Mesenchymal stem cell (in vitro differentiated cells and primary cell): ENCODE measurements at regions not wholly inside any gene's neighbourhood (a gene's known extent, or its start where the extent isn't known, plus 50 kb on each side); places are given as distances from the start of the nearest gene placed in this dataset.

Experiments
- DNase-seq: peaks from one replicate; pipeline ENCODE4 v3.0.0-alpha.2; 2013
- H2AFZ ChIP-seq: one replicate; pipeline ENCODE4 v1.6.1; 2013; ENCODE audit warnings: low read depth, mild to moderate bottlenecking, control low read depth, inconsistent platforms, low read length, moderate library complexity
- H2AK5ac ChIP-seq: 2 replicates; pipeline ENCODE4 v1.6.1; 2013; ENCODE audit warnings: low read length, moderate library complexity, mild to moderate bottlenecking, inconsistent platforms; ENCODE audit not compliant: severe bottlenecking
- H2BK120ac ChIP-seq: one replicate; pipeline ENCODE4 v1.6.1; 2013; ENCODE audit warnings: low read depth, mild to moderate bottlenecking, inconsistent platforms, low read length, moderate library complexity
- H2BK12ac ChIP-seq, 2 experiments: one replicate each; pipeline ENCODE4 v1.6.1; 2013; ENCODE audit warnings: inconsistent platforms in 2 of 2, low read length in 2 of 2, mild to moderate bottlenecking in 2 of 2, moderate library complexity in 2 of 2, control low read depth in 1 of 2
- H2BK15ac ChIP-seq: one replicate; pipeline ENCODE4 v1.6.1; 2013; ENCODE audit warnings: mild to moderate bottlenecking, low read depth, inconsistent platforms; ENCODE audit not compliant: poor library complexity, severe bottlenecking
- H2BK5ac ChIP-seq: 2 replicates; pipeline ENCODE4 v1.6.1; 2013; ENCODE audit warnings: low read depth, mild to moderate bottlenecking, low read length, control low read depth, inconsistent platforms; ENCODE audit not compliant: poor library complexity, severe bottlenecking
- H3K14ac ChIP-seq, 2 experiments: one replicate each; pipeline ENCODE4 v1.6.1; 2013; ENCODE audit warnings: inconsistent platforms in 2 of 2, low read length in 2 of 2, control low read depth in 1 of 2, mild to moderate bottlenecking in 1 of 2, moderate library complexity in 1 of 2
- H3K18ac ChIP-seq, 2 experiments: one replicate each; pipeline ENCODE4 v1.6.1; 2013; ENCODE audit warnings: inconsistent platforms in 2 of 2, low read length in 2 of 2, control low read depth in 1 of 2, low read depth in 1 of 2, mild to moderate bottlenecking in 1 of 2
- H3K23ac ChIP-seq, 2 experiments: one replicate each; pipeline ENCODE4 v1.6.1; 2013; ENCODE audit warnings: inconsistent platforms in 2 of 2, low read length in 2 of 2, mild to moderate bottlenecking in 2 of 2, moderate library complexity in 2 of 2, control low read depth in 1 of 2
- H3K27ac ChIP-seq: 2 replicates; pipeline ENCODE4 v1.5.1; 2013; ENCODE audit warnings: mild to moderate bottlenecking, moderate library complexity, low read length, control low read depth, inconsistent platforms; ENCODE audit not compliant: poor library complexity, severe bottlenecking
- H3K27me3 ChIP-seq, 2 experiments: 2 replicates each; pipeline versions ENCODE4 v1.6.1 to v1.7.0; 2013; ENCODE audit warnings: low read length in 2 of 2, mild to moderate bottlenecking in 2 of 2, moderate library complexity in 2 of 2, control low read depth in 1 of 2, inconsistent platforms in 1 of 2; ENCODE audit not compliant: control insufficient read depth in 1 of 2, insufficient read depth in 1 of 2
- H3K36me3 ChIP-seq, 2 experiments: 2 replicates each; pipeline versions ENCODE4 v1.6.1 to v1.7.0; 2013; ENCODE audit warnings: low read length in 2 of 2, control low read depth in 1 of 2, inconsistent platforms in 1 of 2, low read depth in 1 of 2, mild to moderate bottlenecking in 1 of 2; ENCODE audit not compliant: insufficient read depth in 2 of 2, control insufficient read depth in 1 of 2
- H3K4ac ChIP-seq, 2 experiments: one replicate each; pipeline ENCODE4 v1.6.1; 2013; ENCODE audit warnings: inconsistent platforms in 2 of 2, low read length in 2 of 2, mild to moderate bottlenecking in 2 of 2, moderate library complexity in 2 of 2, control low read depth in 1 of 2, low read depth in 1 of 2
- H3K4me1 ChIP-seq: 2 replicates; pipeline ENCODE4 v1.6.1; 2013; ENCODE audit warnings: low read depth, low read length, control low read depth; ENCODE audit not compliant: control insufficient read depth, insufficient read depth
- H3K4me2 ChIP-seq: 2 replicates; pipeline ENCODE4 v1.6.1; 2013; ENCODE audit warnings: low read length, mild to moderate bottlenecking, inconsistent platforms; ENCODE audit not compliant: poor library complexity, severe bottlenecking
- H3K4me3 ChIP-seq, 2 experiments: 2 replicates each; pipeline versions ENCODE4 v1.5.1 to v1.7.0; 2013; ENCODE audit warnings: low read length in 2 of 2, mild to moderate bottlenecking in 2 of 2, control low read depth in 1 of 2, low read depth in 1 of 2; ENCODE audit not compliant: insufficient read depth in 1 of 2
- H3K79me1 ChIP-seq: replicated peaks from 2 replicates; pipeline ENCODE4 v1.6.1; 2013; ENCODE audit warnings: mild to moderate bottlenecking, control low read depth, low read length, inconsistent platforms; ENCODE audit not compliant: poor library complexity, severe bottlenecking
- H3K9ac ChIP-seq: 2 replicates; pipeline ENCODE4 v1.7.0; 2013; ENCODE audit warnings: mild to moderate bottlenecking, low read length, moderate library complexity
- H3K9me3 ChIP-seq: 2 replicates; pipeline ENCODE4 v1.7.0; 2013; ENCODE audit warnings: mild to moderate bottlenecking, low read length; ENCODE audit not compliant: control insufficient read depth
- H4K8ac ChIP-seq: one replicate; pipeline ENCODE4 v1.6.1; 2013; ENCODE audit warnings: inconsistent platforms, mild to moderate bottlenecking, low read length, moderate library complexity
- H4K91ac ChIP-seq: one replicate; pipeline ENCODE4 v1.6.1; 2013; ENCODE audit warnings: mild to moderate bottlenecking, low read length, inconsistent platforms
- WGBS: methylation state at CpG from one replicate; pipeline ENCODE4 v1.1.7; 2013; ENCODE audit warnings: mixed read lengths; 5-methylcytosine and 5-hydroxymethylcytosine counted together

DNA sequence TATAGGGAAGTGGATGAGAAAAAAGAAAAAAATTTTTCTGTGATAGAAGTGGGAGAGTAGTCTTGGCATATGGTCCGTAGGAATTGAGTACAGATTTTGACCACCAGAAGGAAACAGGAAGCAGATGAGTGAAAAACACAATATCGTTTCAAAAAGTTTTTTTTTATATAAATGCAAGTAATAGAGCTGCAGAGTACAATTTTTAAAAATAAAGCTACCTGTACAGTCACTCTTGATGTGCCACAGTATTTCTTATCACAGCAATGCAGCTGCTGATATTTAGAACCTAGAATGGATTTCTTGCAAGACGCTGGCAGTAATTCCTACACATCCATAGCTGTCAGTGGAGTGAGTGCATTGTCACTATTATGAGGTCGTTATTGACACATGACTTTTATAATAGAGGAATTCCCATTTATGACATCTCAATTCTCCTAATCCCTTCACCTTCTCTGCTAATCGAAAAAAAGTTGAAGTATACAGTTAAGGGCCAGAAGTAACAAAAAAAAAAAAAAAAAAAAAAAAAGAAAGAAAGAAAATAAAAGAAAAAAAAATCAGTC, 477.7 kb downstream of the TAF11L14 start:
- Histone ChIP-seq H2BK12ac (no peak overlapping the region), H2BK15ac (no peak overlapping the region), H3K27ac (no peak overlapping the region), H3K27me3 (no peaks in the 10 kb centered on the region), H3K9ac (no peak overlapping the region), H4K8ac (no peak overlapping the region), H3K4me3 (no peak overlapping the region), H3K4me2 (no peak overlapping the region), H3K14ac (no peak overlapping the region), H2AK5ac (no peak overlapping the region), H3K36me3 (no peaks in the 10 kb centered on the region), H3K9me3 (no peaks in the 10 kb centered on the region), H3K23ac (no peak overlapping the region), H3K4ac (no peak overlapping the region), H2BK5ac (no peak overlapping the region), H3K79me1 (no peaks in the 10 kb centered on the region), H4K91ac (no peak overlapping the region), H2BK120ac (no peak overlapping the region), H2AFZ (no peak overlapping the region), H3K18ac (no peak overlapping the region), H3K4me1 (no peaks in the 10 kb centered on the region)
- no peak for DNase-seq
- WGBS = 94% methylated on average over 2 of the region's 5 CpGs

DNA sequence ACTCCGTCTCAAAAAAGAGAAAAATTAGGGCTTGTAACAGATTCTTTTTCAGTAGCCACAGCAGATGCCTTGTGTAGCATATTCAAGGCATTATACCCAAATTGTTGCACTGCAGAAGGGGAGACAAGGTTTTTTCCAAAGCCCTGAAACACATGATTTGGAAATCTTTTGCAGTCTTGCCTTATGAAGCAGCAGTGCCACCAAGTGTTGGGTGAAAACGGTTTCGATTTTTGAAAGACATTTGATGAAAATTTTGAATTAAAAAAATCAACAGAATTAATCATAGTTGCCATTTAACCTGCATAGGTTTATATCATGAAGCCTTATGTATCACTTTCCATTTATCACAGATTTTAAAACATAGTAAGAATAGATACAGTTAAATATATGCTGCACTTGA, 479.5 kb downstream of the TAF11L14 start:
- Histone ChIP-seq H3K27ac (no peak overlapping the region), H3K14ac (no peak overlapping the region), H3K4me1 (no peaks in the 10 kb centered on the region), H3K36me3 (no peaks in the 10 kb centered on the region), H2AFZ (no peak overlapping the region), H2BK5ac (no peak overlapping the region), H4K91ac (no peak overlapping the region), H3K18ac (no peak overlapping the region), H3K4me2 (no peak overlapping the region), H3K27me3 (no peaks in the 10 kb centered on the region), H3K9me3 (no peaks in the 10 kb centered on the region), H4K8ac (no peak overlapping the region), H2BK12ac (no peak overlapping the region), H3K4me3 (no peak overlapping the region), H3K4ac (no peak overlapping the region), H2BK120ac (no peak overlapping the region), H3K23ac (no peak overlapping the region), H2BK15ac (no peak overlapping the region), H3K9ac (peak overlapping the region; percentile 78), H3K79me1 (no peaks in the 10 kb centered on the region), H2AK5ac (no peak overlapping the region)
- DNase-seq = no peak
- 57% methylated on average over 1 of the region's 3 CpGs for WGBS

DNA sequence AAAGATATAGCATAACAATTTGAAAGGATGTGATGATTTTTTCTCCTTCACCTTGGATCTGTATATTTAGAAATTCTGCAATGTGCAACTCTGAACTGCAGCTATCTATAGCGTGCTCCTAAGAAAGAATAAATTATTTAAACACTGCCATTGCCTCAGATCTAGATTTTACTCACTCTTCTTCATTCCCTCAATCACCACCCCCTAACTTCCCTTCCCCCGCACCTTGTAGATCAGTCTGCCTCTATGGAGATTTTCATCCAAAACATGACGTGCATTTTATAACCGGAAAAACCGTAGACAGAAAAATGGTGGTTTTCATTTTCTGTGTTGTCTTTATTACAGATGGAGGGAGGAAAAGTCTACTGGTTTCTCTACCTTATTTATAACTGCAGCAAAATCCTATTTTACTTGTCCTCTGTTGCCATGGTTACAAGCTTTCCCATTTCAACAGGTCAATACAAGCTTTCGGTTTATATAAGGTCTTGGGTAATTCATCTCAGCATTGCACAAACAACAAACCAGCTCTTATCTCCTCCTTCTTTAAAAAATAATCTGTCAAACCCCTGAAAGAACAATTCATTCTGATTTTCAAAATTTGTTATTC, 480.0 kb downstream of the TAF11L14 start:
- Histone ChIP-seq H4K8ac (no peak overlapping the region), H3K79me1 (no peaks in the 10 kb centered on the region)
- 63% methylated on average over 2 of the region's 6 CpGs for WGBS

DNA sequence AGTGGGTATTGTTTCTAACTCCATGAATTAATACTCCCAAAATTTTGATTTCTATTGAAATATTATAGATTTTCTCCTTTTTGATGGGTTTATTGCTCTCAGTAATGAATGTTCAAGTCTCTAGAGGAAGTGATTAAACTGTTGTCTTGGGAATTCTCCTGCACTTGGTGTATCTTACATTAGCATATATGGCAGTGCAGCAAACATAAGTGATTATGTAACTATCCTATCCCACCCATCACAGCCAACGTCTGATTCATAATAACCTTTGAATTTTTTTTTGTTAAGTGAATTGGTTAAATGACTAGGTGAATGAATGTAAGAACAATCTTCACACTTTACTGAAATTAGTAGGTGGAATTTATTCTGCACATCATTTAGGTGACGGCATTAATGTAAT, 483.7 kb downstream of the TAF11L14 start:
- H3K79me1 ChIP-seq = no peaks in the 10 kb centered on the region
- no peak for DNase-seq
- H3K9me3 ChIP-seq = no peaks in the 10 kb centered on the region
- no peak overlapping the region for H2AK5ac ChIP-seq
- 100% methylated on average over 1 of the region's 2 CpGs for WGBS
- H3K4ac ChIP-seq = no peak overlapping the region
- no peaks in the 10 kb centered on the region for H3K4me1 ChIP-seq
- H2BK15ac ChIP-seq = no peak overlapping the region
- H2BK12ac ChIP-seq = no peak overlapping the region
- no peak overlapping the region for H3K9ac ChIP-seq
- no peaks in the 10 kb centered on the region for H3K36me3 ChIP-seq
- H4K8ac ChIP-seq = no peak overlapping the region
- no peak overlapping the region for H3K4me2 ChIP-seq
- H2AFZ ChIP-seq = no peak overlapping the region
- no peak overlapping the region for H3K18ac ChIP-seq
- H2BK120ac ChIP-seq = no peak overlapping the region
- H4K91ac ChIP-seq = no peak overlapping the region
- no peak overlapping the region for H3K14ac ChIP-seq
- no peak overlapping the region for H3K27ac ChIP-seq
- H3K27me3 ChIP-seq = no peaks in the 10 kb centered on the region
- H3K4me3 ChIP-seq = no peak overlapping the region
- H2BK5ac ChIP-seq = no peak overlapping the region
- no peak overlapping the region for H3K23ac ChIP-seq

More for the DNA sequence above, 480.0 kb downstream of the TAF11L14 start:
- Histone ChIP-seq H3K18ac (no peak overlapping the region), H3K4me3 (no peak overlapping the region), H2BK12ac (no peak overlapping the region), H3K9ac (peak overlapping the region; percentile 78), H3K23ac (no peak overlapping the region), H3K4me2 (no peak overlapping the region), H2AK5ac (no peak overlapping the region), H3K27me3 (no peaks in the 10 kb centered on the region), H2AFZ (no peak overlapping the region), H3K36me3 (no peaks in the 10 kb centered on the region), H4K91ac (no peak overlapping the region), H3K14ac (no peak overlapping the region), H2BK120ac (no peak overlapping the region), H2BK5ac (no peak overlapping the region), H2BK15ac (no peak overlapping the region), H3K27ac (no peak overlapping the region), H3K4me1 (no peaks in the 10 kb centered on the region), H3K4ac (no peak overlapping the region), H3K9me3 (no peaks in the 10 kb centered on the region)
- no peak for DNase-seq
